GM10248 (cell line): ENCODE measurements at regions not wholly inside any gene's neighbourhood (a gene's known extent, or its start where the extent isn't known, plus 50 kb on each side); places are given as distances from the start of the nearest gene placed in this dataset.

Source experiments
- CTCF ChIA-PET: fragments of 300-600 bp; sonication (Branson Sonifier 250); formaldehyde crosslinking; extraction: SDS; loops from one replicate; lab custom pipeline; 2021; ENCODE audit warnings: antibody characterized with exemption; lab: Yijun Ruan, JAX
- POLR2A ChIA-PET: fragments of 350-650 bp; sonication (Branson Sonifier 250); formaldehyde crosslinking; extraction: SDS; loops from one replicate; lab custom pipeline; 2020; ENCODE audit warnings: antibody characterized with exemption; lab: Yijun Ruan, JAX
- DNase-seq: peaks from one replicate; pipeline ENCODE4 v3.0.0; 2012; ENCODE audit errors: extremely low spot score
- TF ChIP-seq, protein P1 (sequence below): IDR thresholded peaks from 2 replicates; pipeline ENCODE4 v1.5.1; 2012; ENCODE audit warnings: mild to moderate bottlenecking, low read depth; ENCODE audit errors: extremely low read depth, missing control alignments, control extremely low read depth

GRCh38 chr7:82757-83155 is 109.6 kb upstream of the FAM20C start:
- DNase-seq = no peak
- CTCF ChIA-PET = no interaction called here
- POLR2A ChIA-PET = no interaction called here
- TF ChIP-seq, protein P1, sequence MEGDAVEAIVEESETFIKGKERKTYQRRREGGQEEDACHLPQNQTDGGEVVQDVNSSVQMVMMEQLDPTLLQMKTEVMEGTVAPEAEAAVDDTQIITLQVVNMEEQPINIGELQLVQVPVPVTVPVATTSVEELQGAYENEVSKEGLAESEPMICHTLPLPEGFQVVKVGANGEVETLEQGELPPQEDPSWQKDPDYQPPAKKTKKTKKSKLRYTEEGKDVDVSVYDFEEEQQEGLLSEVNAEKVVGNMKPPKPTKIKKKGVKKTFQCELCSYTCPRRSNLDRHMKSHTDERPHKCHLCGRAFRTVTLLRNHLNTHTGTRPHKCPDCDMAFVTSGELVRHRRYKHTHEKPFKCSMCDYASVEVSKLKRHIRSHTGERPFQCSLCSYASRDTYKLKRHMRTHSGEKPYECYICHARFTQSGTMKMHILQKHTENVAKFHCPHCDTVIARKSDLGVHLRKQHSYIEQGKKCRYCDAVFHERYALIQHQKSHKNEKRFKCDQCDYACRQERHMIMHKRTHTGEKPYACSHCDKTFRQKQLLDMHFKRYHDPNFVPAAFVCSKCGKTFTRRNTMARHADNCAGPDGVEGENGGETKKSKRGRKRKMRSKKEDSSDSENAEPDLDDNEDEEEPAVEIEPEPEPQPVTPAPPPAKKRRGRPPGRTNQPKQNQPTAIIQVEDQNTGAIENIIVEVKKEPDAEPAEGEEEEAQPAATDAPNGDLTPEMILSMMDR = no peak

DNA sequence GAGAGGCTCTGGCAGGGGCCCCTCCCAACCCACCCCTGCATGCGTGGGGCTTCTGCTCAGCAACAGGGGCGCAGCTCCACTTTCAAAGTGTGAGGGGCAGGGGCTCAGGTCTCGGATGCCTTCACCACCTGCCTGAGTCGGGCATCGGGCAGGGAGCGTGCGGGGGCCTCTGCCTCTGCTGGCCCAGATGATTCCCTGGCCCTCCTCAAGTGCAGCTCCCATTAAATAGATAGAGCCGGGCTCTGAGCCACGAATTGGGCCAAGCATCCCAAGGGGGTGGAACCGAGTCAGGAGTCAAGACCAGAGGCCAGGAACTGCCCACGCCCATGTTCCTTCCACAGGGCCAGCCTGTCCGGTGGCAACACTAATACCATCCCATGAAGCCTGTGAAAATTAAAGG is 108.9 kb upstream of the FAM20C start:
- POLR2A ChIA-PET = no interaction called here
- CTCF ChIA-PET = no interaction called here
- TF ChIP-seq, protein P1 = no peak
- no peak for DNase-seq

DNA sequence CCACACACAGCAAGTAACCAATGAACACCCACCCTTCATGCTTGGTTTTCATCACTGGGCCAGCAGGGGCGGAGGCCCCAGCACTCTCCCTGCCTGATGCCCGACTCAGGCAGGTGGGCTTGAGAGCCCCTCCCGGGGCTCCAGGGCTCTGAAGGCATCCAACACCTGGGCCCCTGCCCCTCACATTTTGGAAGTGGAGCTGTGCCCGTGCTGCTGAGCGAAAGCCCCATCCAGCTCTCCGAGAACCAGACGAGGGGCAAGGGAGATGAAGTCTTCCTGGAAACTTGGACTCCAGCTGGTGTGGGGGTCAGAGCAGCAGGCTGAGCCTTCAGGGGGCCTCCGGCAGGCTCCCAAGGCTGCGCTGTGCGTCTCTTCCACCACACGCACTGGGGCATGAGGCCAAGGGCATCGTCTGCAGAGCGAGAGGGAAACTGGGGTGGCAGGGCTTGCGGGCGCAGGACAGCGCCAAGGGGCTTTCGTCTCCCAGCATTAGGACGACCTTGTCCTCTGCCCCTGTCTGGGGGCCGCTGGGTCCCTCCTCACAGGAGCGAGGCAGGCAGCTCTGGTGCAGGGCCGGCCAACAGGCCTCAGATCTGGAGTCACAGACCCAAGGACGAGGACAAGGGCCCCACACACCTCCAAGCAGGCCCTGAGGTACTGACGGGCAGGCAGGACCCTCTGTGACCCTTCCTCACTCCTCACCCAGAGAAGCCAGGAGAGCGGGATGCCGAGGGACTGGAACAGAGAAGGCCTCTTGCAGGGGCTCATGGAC is 108.3 kb upstream of the FAM20C start:
- ChIA-PET CTCF (no interaction called here), POLR2A (no interaction called here)
- DNase-seq = no peak
- TF ChIP-seq, protein P1 = no peak

GRCh38 chr7:84633-85020 is 107.7 kb upstream of the FAM20C start:
- TF ChIP-seq, protein P1 = no peak
- ChIA-PET POLR2A (no interaction called here), CTCF (no interaction called here)
- no peak for DNase-seq

GRCh38 chr7:85074-85882 is 107.1 kb upstream of the FAM20C start:
- no peak for DNase-seq
- POLR2A ChIA-PET = no interaction called here
- CTCF ChIA-PET = no interaction called here
- TF ChIP-seq, protein P1 = no peak

DNA sequence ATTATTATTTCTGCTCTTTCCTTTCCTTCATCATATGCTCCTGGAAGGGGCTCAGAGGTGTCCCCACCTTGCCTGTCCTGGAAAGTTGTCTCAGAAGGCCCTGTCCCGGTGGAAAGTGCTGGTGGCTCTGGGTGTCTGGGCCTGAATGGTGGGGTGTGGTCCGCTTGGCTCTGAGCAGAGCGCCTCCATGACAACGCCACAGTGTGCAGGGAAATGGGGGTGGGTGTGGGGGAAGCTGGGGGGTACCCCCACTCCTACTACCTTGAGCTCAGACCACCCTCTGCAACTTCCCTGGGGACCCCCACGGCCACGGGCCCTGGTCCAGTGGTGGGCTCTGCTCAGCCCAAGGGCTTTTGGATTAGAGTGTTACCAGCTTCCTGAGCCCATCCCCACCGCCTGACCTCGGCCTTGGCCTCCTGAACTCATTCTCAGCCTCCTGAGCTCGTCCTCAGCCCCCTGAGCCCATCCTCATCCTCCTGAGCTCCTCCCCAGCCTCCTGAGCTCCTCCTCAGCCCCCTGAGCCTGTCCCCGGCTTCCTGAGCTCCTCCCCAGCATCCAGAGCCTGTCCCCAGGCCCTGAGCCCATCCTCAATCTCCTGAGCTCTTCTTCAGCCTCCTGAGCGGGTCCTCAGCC is 106.4 kb upstream of the FAM20C start:
- TF ChIP-seq, protein P1 = no peak
- DNase-seq = no peak
- ChIA-PET POLR2A (no interaction called here), CTCF (no interaction called here)
